Left ventricle myocardium inferior (tissue), 1 donor: ENCODE measurements at regions not wholly inside any gene's neighbourhood (a gene's known extent, or its start where the extent isn't known, plus 50 kb on each side); places are given as distances from the start of the nearest gene placed in this dataset.

Experiments
- DNase-seq: peaks from one replicate; pipeline ENCODE4 v3.0.0-alpha.2; 2020
- H3K27ac ChIP-seq: fragments of 200-600 bp; replicated peaks from 2 replicates; pipeline ENCODE4 v1.8.0; 2021
- H3K27me3 ChIP-seq: fragments of 200-600 bp; 2 replicates; pipeline ENCODE4 v1.8.0; 2021; ENCODE audit warnings: low read depth
- H3K36me3 ChIP-seq: fragments of 200-600 bp; 2 replicates; pipeline ENCODE4 v1.8.0; 2021
- H3K4me1 ChIP-seq: fragments of 200-600 bp; 2 replicates; pipeline ENCODE4 v1.8.0; 2021
- H3K4me3 ChIP-seq: fragments of 200-600 bp; 2 replicates; pipeline ENCODE4 v1.8.0; 2021; ENCODE audit warnings: mild to moderate bottlenecking, moderate library complexity
- H3K9me3 ChIP-seq: fragments of 200-600 bp; replicated peaks from 2 replicates; pipeline ENCODE4 v1.8.0; 2021
- CTCF ChIP-seq: fragments of 200-600 bp; IDR thresholded peaks from 2 replicates; pipeline ENCODE4 v1.8.0; 2021; ENCODE audit warnings: antibody characterized with exemption, mild to moderate bottlenecking, borderline replicate concordance
- intact Hi-C: fragments of 100-400 bp; cut with micrococcal nuclease; formaldehyde crosslinking; loops from one replicate; pipeline ENCODE4 v1.11.0; 2022
- donor health status: DM: no; HTN: yes; CAD: no; lungs with severe emphysema.

DNA sequence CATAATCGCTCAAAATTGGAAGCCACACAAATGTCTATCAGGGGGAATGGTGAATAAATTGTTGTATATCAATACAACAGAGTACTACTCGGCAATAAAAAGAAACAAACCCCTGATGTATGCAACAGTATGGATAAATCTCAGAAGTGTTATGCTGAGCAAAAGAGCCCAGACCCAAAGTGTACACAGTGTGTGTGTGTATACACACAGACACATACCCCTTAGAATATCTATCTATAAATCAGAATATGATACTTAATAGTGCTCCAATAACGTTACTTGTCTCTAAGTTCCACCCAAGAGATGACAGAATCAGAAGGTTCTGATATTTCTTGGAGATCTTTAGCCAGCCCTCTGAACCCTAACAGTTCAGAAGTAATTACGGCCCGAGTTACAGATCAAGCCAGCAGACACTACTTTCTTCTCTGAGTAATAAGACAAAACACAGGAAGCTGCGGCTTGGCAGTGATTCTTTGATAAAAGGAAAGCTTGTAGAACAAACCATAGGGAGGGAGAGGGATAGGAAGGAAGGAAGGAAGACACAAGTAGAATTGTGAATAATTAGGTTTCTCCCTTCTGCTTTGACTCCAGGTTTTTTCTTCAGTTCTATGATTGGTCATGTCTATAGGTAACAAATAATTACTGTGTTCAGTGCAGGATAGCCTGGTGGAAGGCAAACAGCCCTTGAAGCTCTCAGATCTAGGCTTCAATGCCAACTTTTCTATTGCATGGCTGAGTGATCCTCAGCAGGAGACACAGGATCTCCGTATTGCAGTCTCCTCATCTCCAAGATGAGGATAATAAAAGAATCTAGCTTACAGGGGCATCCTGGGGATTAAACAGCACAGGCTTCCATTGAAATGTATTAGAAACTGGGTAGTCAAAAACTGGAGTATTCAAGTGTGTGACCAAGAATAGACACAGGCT lies 75.6 kb upstream of the TEAD1 start:
- H3K9me3 ChIP-seq: peaks cover 7% of the 10 kb centered on the region
- no peaks in the 10 kb centered on the region for H3K36me3 ChIP-seq
- no peaks in the 10 kb centered on the region for H3K27me3 ChIP-seq
- DNase-seq: no peak
- no peak for TF ChIP-seq CTCF
- no peak overlapping the region for H3K27ac ChIP-seq
- H3K4me1 ChIP-seq: peaks cover 34% of the 10 kb centered on the region
- H3K4me3 ChIP-seq: no peak overlapping the region
- intact Hi-C loops: no loop called here

DNA sequence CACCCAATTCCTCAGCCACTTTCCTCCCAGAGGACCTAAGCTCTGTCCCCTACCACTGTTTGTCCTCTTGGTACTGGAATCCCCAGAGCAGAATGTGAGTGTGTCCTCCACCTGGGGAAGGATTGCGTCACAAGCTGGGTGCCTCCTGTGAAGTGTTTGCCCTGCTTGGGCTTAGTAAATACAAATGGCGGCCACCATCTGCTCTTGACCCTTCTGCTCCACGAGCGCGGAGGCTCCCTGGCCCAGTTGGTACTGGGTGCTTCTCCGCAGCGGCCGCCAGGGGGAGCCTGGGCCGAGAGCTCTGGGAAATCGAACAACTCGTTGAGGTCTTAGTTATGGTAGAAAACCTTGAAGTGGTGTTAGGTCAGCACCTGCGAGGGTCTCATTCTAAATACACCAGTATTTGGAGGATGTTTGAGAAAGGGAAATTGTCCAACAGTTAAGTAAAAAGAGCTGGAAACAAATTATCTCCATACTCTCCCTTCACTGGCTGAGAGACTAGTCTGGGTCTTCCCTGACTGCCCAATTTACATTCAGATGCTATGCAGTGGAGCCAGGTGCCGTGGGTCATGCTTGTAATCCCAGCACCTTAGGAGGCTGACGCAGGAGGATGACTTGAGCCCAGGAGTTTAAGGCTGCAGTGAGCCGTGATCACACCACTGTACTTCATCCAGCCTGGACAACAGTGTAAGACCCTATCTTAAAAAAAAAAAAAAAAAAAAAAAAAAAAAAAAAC lies 74.6 kb upstream of the TEAD1 start:
- peak; percentile 33 for DNase-seq
- intact Hi-C loops: loop anchor here (10.0 kb wide), 1 partner anchor 285 kb away; no protein-coding TSS in a partner anchor
- no peak overlapping the region for H3K27ac ChIP-seq
- H3K4me1 ChIP-seq: peaks cover 42% of the 10 kb centered on the region
- no peaks in the 10 kb centered on the region for H3K27me3 ChIP-seq
- H3K36me3 ChIP-seq: no peaks in the 10 kb centered on the region
- TF ChIP-seq CTCF: peak; percentile 72
- no peak overlapping the region for H3K4me3 ChIP-seq
- peaks cover 7% of the 10 kb centered on the region for H3K9me3 ChIP-seq

- DNase-seq: no peak
- no peak overlapping the region for H3K27ac ChIP-seq
- H3K36me3 ChIP-seq: no peaks in the 10 kb centered on the region
- intact Hi-C loops: loop anchor here (10.0 kb wide), 1 partner anchor 284 kb away; no protein-coding TSS in a partner anchor
- no peak for TF ChIP-seq CTCF
- H3K27me3 ChIP-seq: no peaks in the 10 kb centered on the region
- H3K4me1 ChIP-seq: peaks cover 46% of the 10 kb centered on the region
- H3K4me3 ChIP-seq: no peak overlapping the region
- H3K9me3 ChIP-seq: peaks cover 5% of the 10 kb centered on the region
These were observed 73.4 kb upstream of the TEAD1 start for GRCh38 chr11:12600829-12601228.

- DNase-seq: no peak
- intact Hi-C loops: loop anchor here (10.0 kb wide), 1 partner anchor 282 kb away; no protein-coding TSS in a partner anchor
- H3K27me3 ChIP-seq: no peaks in the 10 kb centered on the region
- no peaks in the 10 kb centered on the region for H3K36me3 ChIP-seq
- peaks cover 46% of the 10 kb centered on the region for H3K4me1 ChIP-seq
- peaks cover 5% of the 10 kb centered on the region for H3K9me3 ChIP-seq
- peak overlapping the region; percentile 61 for H3K27ac ChIP-seq
- TF ChIP-seq CTCF: no peak
- H3K4me3 ChIP-seq: no peak overlapping the region
These were observed 71.8 kb upstream of the TEAD1 start for GRCh38 chr11:12602421-12602820.

- TF ChIP-seq CTCF: no peak
- H3K36me3 ChIP-seq: no peaks in the 10 kb centered on the region
- DNase-seq: no peak
- intact Hi-C loops: loop anchor here (10.0 kb wide), 1 partner anchor 281 kb away; no protein-coding TSS in a partner anchor
- H3K4me1 ChIP-seq: peaks cover 44% of the 10 kb centered on the region
- H3K27ac ChIP-seq: peak overlapping the region; percentile 61
- H3K4me3 ChIP-seq: no peak overlapping the region
- H3K27me3 ChIP-seq: no peaks in the 10 kb centered on the region
- H3K9me3 ChIP-seq: peaks cover 10% of the 10 kb centered on the region
These were observed 70.8 kb upstream of the TEAD1 start for GRCh38 chr11:12603143-12604088.
